IPS DF 6.9 (cell line): ENCODE measurements at regions not wholly inside any gene's neighbourhood (a gene's known extent, or its start where the extent isn't known, plus 50 kb on each side); places are given as distances from the start of the nearest gene placed in this dataset.

Experiments
- DNase-seq: peaks from one replicate; pipeline ENCODE4 v3.0.0-alpha.2; 2013; ENCODE audit warnings: low read depth, low spot score
- H3K27ac ChIP-seq: one replicate; pipeline ENCODE4 v1.5.1; 2013; ENCODE audit warnings: low read length, control low read depth
- H3K27me3 ChIP-seq: 2 replicates; pipeline ENCODE4 v1.6.1; 2013; ENCODE audit warnings: mild to moderate bottlenecking, low read length; ENCODE audit not compliant: control insufficient read depth, insufficient read depth
- H3K36me3 ChIP-seq: 2 replicates; pipeline ENCODE4 v1.6.1; 2013; ENCODE audit warnings: low read length; ENCODE audit not compliant: control insufficient read depth, insufficient read depth
- H3K4me1 ChIP-seq: 2 replicates; pipeline ENCODE4 v1.6.1; 2013; ENCODE audit warnings: low read length; ENCODE audit not compliant: control insufficient read depth, insufficient read depth
- H3K4me3 ChIP-seq: 2 replicates; pipeline ENCODE4 v1.5.1; 2013; ENCODE audit warnings: mild to moderate bottlenecking, low read length
- H3K9me3 ChIP-seq: 2 replicates; pipeline ENCODE4 v1.6.1; 2013; ENCODE audit warnings: low read length, inconsistent platforms; ENCODE audit not compliant: control insufficient read depth, insufficient read depth
- WGBS: extraction: QIAGEN DNeasy Blood & Tissue Kit; methylation state at CpG from one replicate; pipeline ENCODE4 v1.1.7; 2013; ENCODE audit warnings: mixed read lengths, missing lambda C conversion rate; ENCODE audit not compliant: insufficient read length, insufficient coverage; 5-methylcytosine and 5-hydroxymethylcytosine counted together

- peak; percentile 25 for DNase-seq
- H3K4me1 ChIP-seq: no peaks in the 10 kb centered on the region
- H3K36me3 ChIP-seq: no peaks in the 10 kb centered on the region
- no peaks in the 10 kb centered on the region for H3K27me3 ChIP-seq
- no peak overlapping the region for H3K27ac ChIP-seq
- no peak overlapping the region for H3K4me3 ChIP-seq
- H3K9me3 ChIP-seq: no peaks in the 10 kb centered on the region
These were observed 433.3 kb downstream of the RAP2B start for GRCh38 chr3:153595186-153595815.

GRCh38 chr3:153596401-153596800 lies 434.4 kb downstream of the RAP2B start:
- no peak for DNase-seq
- H3K27me3 ChIP-seq: no peaks in the 10 kb centered on the region
- no peak overlapping the region for H3K4me3 ChIP-seq
- H3K4me1 ChIP-seq: no peaks in the 10 kb centered on the region
- no peaks in the 10 kb centered on the region for H3K9me3 ChIP-seq
- H3K27ac ChIP-seq: no peak overlapping the region
- H3K36me3 ChIP-seq: no peaks in the 10 kb centered on the region
- WGBS: no CpG with 5 or more reads among the region's 4 CpGs

- no peak for DNase-seq
These were observed 437.7 kb downstream of the RAP2B start for GRCh38 chr3:153599685-153600084.

GRCh38 chr3:153600896-153601295 lies 438.9 kb downstream of the RAP2B start:
- H3K4me3 ChIP-seq: no peak overlapping the region
- H3K27ac ChIP-seq: no peak overlapping the region
- DNase-seq: no peak
- H3K4me1 ChIP-seq: peaks cover 1% of the 10 kb centered on the region; the same call in 1 of the 2 replicates
- WGBS: no CpG with 5 or more reads among the region's 2 CpGs
- H3K9me3 ChIP-seq: no peaks in the 10 kb centered on the region
- H3K36me3 ChIP-seq: no peaks in the 10 kb centered on the region
- H3K27me3 ChIP-seq: no peaks in the 10 kb centered on the region

More at GRCh38 chr3:153599685-153600084, 437.7 kb downstream of the RAP2B start:
- Histone ChIP-seq H3K4me3 (no peak overlapping the region), H3K27me3 (no peaks in the 10 kb centered on the region), H3K36me3 (no peaks in the 10 kb centered on the region), H3K27ac (no peak overlapping the region), H3K4me1 (peaks cover 1% of the 10 kb centered on the region; the same call in 1 of the 2 replicates), H3K9me3 (no peaks in the 10 kb centered on the region)
- no CpG with 5 or more reads among the region's 2 CpGs for WGBS

- Histone ChIP-seq H3K9me3 (no peaks in the 10 kb centered on the region), H3K4me1 (peaks cover 1% of the 10 kb centered on the region; the same call in 1 of the 2 replicates), H3K27ac (no peak overlapping the region), H3K4me3 (no peak overlapping the region), H3K27me3 (no peaks in the 10 kb centered on the region), H3K36me3 (no peaks in the 10 kb centered on the region)
- WGBS: no CpG with 5 or more reads among the region's 1 CpG
- no peak for DNase-seq
These were observed 439.4 kb downstream of the RAP2B start for GRCh38 chr3:153601374-153601853.

- DNase-seq: no peak
- Histone ChIP-seq H3K4me3 (no peak overlapping the region), H3K9me3 (no peaks in the 10 kb centered on the region), H3K27me3 (no peaks in the 10 kb centered on the region), H3K27ac (no peak overlapping the region), H3K4me1 (peaks cover 1% of the 10 kb centered on the region; the same call in 1 of the 2 replicates), H3K36me3 (no peaks in the 10 kb centered on the region)
- WGBS: no CpG with 5 or more reads among the region's 1 CpG
These were observed 440.8 kb downstream of the RAP2B start for GRCh38 chr3:153602801-153603200.

GRCh38 chr3:153614140-153614539 lies 452.1 kb downstream of the RAP2B start:
- H3K9me3 ChIP-seq: no peaks in the 10 kb centered on the region
- H3K27me3 ChIP-seq: no peaks in the 10 kb centered on the region
- H3K36me3 ChIP-seq: no peaks in the 10 kb centered on the region
- WGBS: no CpG with 5 or more reads among the region's 1 CpG
- no peak for DNase-seq
- no peak overlapping the region for H3K4me3 ChIP-seq
- H3K27ac ChIP-seq: no peak overlapping the region
- H3K4me1 ChIP-seq: no peaks in the 10 kb centered on the region

GRCh38 chr3:153614563-153614962 lies 452.5 kb downstream of the RAP2B start:
- H3K9me3 ChIP-seq: no peaks in the 10 kb centered on the region
- no peak overlapping the region for H3K27ac ChIP-seq
- H3K4me3 ChIP-seq: no peak overlapping the region
- H3K4me1 ChIP-seq: no peaks in the 10 kb centered on the region
- DNase-seq: no peak
- no peaks in the 10 kb centered on the region for H3K36me3 ChIP-seq
- no peaks in the 10 kb centered on the region for H3K27me3 ChIP-seq

GRCh38 chr3:153615863-153616262 lies 453.8 kb downstream of the RAP2B start:
- no peak for DNase-seq
- Histone ChIP-seq H3K4me3 (no peak overlapping the region), H3K4me1 (no peaks in the 10 kb centered on the region), H3K27ac (no peak overlapping the region), H3K9me3 (no peaks in the 10 kb centered on the region), H3K27me3 (no peaks in the 10 kb centered on the region), H3K36me3 (no peaks in the 10 kb centered on the region)
- no CpG with 5 or more reads among the region's 1 CpG for WGBS

- Histone ChIP-seq H3K4me3 (no peak overlapping the region), H3K36me3 (no peaks in the 10 kb centered on the region), H3K4me1 (no peaks in the 10 kb centered on the region), H3K9me3 (no peaks in the 10 kb centered on the region), H3K27ac (no peak overlapping the region), H3K27me3 (no peaks in the 10 kb centered on the region)
- no peak for DNase-seq
- no CpG with 5 or more reads among the region's 1 CpG for WGBS
These were observed 455.4 kb downstream of the RAP2B start for GRCh38 chr3:153617463-153617862.

- no peak overlapping the region for H3K27ac ChIP-seq
- no peaks in the 10 kb centered on the region for H3K4me1 ChIP-seq
- H3K27me3 ChIP-seq: no peaks in the 10 kb centered on the region
- no peak overlapping the region for H3K4me3 ChIP-seq
- no peaks in the 10 kb centered on the region for H3K36me3 ChIP-seq
- no peaks in the 10 kb centered on the region for H3K9me3 ChIP-seq
- WGBS: no CpG with 5 or more reads among the region's 3 CpGs
- no peak for DNase-seq
These were observed 456.1 kb downstream of the RAP2B start for GRCh38 chr3:153618176-153618575.
